GM18873 (cell line): ENCODE measurements at regions not wholly inside any gene's neighbourhood (a gene's known extent, or its start where the extent isn't known, plus 50 kb on each side); places are given as distances from the start of the nearest gene placed in this dataset.

ENCODE experiments used
- ATAC-seq: cut with Tn5 transposase; IDR thresholded peaks from one replicate; pipeline ENCODE4 v1.9.1; 2021; ENCODE audit warnings: mild to moderate bottlenecking, moderate library complexity, moderate number of reproducible peaks; ENCODE audit not compliant: unreplicated experiment, low FRiP score

DNA sequence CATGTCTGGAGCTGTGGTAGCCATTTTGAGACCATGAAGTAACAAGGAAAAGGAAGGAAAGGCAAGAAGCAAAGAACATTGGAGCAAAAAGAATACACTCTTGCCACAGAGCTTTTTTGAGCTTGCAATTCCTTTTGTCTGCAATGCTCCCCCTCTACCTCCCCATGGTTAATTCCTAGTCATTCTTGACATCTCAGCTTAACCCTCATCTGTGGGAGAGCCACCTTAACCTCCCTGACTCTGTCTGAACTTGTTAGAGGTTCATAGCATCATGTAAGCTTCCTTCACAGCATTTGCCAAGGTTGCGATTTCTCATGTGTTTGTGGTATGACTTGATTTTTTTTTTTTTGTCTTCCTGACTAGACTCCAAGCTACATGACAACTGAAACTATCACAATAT, 564.1 kb upstream of the PLXNA2 start:
- no peak for ATAC-seq

DNA sequence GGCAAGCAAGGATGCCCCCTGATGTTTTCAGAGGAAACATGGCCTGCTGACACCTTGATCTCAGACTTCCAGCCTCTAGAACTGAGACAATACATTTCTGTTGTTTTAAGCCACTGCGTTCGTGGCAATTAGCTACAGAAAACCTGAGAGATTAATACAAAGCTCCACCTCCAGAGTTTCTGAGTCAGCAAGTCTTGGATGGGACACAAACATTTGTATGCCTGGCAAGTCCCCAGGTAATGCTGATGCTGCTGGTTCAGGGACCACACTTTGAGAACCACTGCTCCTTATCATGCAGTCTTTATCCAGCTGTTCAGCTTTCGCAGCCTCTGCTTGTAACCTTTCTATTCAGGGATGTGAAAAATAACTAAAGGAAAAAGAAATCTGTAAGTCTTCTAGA, 565.7 kb upstream of the PLXNA2 start:
- ATAC-seq, result no peak

DNA sequence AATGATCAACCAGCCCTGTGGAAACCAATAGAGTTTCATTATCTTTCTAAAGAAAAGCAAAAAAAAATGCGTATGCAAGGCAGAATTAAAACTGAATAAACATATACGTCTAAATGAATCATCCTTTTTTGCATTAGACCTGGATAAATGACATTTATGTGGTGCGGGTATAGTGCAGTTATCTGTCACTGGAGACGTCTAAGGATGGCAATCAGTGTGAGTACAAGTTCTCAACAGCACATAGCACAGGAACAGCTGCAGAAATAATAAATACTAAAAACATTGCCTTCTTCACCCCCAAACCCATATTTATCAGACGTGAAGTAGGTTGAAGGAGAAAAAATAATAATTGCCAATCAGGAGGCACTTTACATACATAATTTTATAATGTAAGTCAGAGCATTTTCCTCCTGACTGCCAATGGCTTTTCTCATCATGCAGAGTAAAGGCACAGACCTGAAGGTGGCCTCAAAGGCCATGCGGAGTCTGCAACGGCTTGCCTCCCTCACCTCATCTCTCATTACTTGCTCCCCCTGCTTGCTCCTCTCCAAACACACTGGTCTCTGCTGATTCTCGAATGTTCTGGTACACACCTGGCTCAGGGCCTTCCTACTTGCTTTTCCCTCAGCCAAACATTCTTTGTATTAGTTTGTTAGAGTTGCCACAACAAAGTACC, 574.7 kb upstream of the PLXNA2 start:
- ATAC-seq, result no peak

DNA sequence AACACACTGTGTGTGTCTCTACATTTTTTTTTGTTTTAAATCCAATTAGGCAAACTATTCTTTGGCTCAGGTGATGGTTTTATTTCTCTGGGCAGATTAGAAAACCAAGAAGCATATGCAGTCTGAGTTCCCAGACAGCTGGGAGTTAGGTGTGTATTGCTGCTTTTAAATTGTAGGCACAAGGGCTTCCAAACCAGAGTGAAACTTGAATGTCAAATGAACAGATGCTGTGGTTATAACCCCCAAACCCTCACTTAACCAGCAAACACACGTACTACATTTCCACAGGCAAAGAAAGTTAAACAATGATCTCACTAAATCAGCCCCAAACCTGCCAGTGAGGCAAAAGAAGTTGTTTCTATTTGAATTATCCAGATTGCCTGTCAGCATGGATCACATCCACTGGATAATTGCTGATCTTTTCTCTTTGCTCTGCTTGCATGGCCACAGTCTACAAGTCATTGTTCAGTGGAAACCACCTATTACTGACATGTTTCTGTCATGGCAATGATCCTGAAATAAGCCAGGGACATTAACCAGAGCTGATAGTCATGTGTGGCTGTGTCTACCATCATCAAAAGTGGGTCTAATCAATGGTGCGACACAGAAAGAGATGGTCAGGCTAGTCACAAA, 576.5 kb upstream of the PLXNA2 start:
- no peak for ATAC-seq

DNA sequence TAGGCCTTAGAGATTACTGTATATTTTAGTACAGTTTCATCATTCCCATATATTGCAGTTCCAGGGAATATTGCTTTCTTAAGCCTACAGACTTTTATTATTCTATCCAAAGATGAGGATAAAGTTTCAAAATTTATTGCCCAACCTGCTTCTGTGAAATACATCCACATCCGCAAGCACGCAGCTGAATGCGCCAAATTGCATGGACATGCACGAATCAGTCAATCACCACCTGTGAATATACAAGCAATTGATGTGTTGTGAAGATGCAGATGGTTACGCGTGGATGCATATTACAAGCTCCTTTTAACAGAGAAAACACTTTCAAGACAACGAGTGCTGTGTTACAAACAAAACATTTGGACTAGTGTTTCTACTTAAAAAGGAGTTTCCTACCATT, 577.8 kb upstream of the PLXNA2 start:
- ATAC-seq, result no peak

DNA sequence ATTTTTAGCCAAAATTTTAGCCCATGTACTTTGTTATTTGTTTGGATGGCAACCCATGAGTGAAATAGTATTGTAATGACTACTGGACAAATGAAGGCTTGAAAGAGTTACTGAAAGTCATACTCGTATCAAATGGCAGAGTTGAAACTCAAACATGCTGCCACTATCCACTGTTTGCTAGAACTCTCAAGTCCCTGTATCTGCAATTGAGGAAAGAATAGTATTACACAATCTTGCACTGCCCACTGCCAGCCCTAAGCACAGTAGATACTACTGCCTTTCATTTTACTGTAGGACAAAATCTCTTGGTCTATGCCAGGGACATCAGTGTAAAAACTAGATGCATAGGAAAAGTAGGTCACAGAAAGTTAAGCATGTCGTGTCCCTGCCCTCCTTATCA, 581.1 kb upstream of the PLXNA2 start:
- ATAC-seq, result no peak

DNA sequence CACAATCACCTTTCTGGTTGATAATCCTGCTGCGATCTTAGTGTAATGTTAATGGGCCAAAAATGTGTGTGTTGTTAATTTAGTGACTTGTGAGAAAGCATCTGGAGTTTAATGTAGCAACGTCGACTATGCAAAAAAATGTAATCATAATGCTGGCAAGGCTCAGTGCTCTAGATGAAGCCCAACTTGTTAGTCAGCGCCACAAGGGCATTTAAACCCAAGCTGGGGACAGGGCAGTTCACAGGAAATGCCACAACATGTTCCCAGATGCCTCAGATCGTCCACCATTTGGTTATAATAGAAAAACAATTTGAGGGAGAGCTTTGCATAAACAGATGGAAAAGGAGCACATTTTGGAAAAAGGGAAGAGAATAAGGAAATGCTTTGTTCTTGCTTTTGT, 585.4 kb upstream of the PLXNA2 start:
- no peak for ATAC-seq

DNA sequence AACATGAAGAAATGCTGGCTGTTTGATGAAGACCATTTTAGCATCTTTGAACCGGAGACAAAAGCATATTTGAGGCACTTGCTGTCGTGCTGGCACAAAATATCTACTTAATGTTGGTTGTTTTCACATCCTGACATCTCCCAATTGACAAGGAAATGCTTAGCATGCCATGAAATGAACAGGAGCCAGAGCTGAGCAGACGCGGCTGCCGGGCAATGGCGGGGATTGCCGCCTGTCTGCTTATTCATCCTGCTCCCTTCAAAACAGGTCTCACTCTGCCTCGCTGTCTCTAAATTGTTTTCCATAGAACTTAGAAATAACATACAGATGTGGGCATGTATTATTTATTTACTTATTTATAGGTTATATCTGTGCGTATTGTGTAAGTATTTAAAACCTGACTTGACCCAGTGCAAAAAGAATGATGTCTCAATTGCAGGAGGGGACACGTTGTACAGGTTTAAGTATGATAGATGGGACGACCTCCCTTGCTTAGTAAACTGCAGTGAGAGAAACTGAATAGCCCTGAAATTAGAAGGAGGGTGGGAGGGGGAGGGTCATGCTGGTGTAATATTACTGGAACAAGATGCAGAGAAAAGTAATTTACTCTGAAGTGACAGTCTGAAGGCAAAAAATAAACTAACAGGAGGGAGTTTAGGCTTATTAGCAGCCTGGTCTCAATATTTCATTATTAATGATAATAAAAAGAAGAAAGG, 590.4 kb upstream of the PLXNA2 start:
- ATAC-seq, result no peak

DNA sequence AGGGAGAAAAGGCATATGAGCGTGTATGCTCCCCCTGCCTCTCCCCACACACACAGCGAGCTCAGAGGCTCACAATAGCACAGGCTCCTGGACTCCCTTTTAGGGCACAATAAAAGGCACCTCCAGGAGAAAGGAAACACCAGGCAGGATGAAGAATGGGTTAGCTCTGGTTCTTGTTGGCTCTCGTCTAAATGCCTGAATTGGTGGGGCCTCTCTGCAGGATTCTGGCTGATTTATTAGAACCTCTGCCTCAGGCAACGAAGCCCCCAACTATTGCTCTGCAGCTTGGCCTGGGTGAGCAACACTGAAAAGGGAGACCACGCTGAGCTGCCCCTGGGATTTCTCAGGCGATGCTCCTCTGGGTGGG, 590.9 kb upstream of the PLXNA2 start:
- no peak for ATAC-seq

DNA sequence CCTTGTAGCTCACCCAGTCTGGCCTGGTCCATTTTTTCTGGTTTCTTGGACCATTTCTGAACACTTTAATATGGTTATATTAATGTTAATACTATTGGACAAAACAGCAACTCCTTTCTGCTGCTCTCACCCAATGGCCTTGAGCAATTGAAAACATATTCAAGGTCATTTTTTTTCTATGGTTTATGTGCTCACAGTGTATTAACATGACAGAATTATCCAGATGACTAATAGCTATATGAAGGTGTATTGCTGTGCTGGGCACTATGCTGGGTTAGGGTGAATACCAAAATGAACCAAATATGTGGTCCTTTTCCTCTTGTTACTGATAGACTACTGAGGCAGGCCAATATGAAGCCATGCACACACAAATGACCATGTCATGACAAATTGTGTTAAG, 591.6 kb upstream of the PLXNA2 start:
- ATAC-seq, result no peak

DNA sequence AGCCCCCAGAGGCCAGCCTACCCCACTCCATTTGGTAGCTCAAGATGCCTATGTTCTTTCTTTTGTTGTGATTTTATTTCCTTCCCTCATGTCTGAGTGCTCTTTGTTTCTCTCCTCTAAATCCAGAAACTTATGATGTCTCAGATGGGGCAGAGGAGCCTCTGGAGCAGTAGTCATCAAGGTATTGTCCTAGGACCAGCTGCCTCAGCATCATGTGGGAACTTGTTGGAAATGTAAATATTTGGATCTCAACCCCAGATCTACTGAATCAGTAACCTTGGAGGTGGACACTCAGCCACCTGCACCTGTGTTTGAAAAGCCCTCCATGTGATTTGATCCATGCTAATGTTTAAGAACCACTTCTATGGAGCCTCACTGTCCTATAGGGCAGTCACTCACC, 593.1 kb upstream of the PLXNA2 start:
- no peak for ATAC-seq

DNA sequence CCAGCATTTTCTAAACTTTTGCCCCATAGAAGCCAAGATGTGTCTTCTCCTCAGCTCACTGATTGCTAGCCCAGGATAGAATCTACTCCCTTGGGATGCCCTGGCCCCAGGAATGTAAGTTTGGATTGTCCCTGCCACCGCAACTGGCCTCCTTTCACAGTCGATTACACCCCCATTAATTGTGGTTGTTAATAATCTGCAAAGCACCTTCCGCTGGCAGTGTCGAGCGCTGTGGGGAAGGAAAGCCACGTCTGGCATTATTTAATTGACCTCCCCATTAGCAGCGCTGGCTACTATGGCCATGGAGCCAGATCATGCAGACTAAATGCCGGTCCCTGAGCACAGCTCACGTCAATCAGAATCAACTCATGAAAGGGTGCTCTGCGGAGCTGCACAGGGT, 597.3 kb upstream of the PLXNA2 start:
- ATAC-seq, result no peak

DNA sequence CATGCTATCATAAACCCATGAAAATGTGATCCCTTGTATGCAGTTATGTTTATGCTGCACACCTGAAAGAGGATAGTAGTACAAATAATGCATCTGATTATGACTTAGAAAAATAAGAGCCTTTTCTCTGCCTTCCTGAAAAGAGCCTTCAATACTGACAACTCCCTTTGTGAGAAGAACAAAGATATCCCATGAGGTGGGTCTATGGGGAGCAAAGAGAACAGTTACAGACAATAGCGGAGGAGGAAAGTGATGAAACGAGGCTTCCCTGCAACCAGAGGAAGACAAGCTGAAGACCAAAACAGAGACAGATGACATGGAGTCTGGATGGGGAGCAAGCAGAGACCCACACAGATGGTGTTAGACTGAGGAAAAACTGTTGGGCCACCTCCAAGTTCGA, 598.3 kb upstream of the PLXNA2 start:
- ATAC-seq, result no peak

DNA sequence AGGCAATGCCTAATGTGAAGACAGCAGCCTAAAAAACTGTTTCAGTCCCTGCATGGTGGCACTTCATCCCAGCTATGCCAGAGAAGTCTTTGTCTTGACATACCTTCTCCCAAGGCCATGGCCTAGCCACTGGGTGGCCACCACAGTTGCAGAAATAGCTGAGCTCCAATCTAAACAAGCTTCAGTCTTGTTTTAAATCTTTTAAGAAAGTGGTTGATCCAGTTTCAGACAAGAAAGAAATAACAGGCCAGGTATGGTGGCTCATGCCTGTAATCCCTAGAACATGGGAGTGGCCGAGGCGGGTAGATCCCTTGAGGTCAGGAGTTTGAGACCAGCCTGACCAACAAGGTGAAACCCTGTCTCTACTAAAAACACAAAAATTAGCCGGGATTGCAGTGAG, 600.0 kb upstream of the PLXNA2 start:
- no peak for ATAC-seq

DNA sequence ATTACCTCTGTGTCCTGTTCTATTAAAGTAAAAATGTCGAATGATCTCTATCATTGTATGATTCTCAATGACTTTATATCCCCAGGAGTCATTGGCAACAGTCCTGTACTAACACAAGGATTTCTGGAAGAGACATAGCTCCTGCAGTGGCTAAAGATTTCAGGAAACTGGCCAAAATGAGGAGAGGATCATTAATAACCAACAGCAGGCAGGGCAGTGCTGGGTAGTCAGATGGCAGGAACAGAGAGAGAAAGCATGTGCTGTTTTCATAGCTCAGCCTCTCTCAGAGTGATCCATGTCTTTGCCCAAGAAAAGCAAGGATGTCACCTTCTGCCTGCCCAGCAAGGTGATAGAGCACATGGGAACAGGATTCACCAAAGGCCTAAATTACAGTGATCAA, 604.7 kb upstream of the PLXNA2 start:
- no peak for ATAC-seq

DNA sequence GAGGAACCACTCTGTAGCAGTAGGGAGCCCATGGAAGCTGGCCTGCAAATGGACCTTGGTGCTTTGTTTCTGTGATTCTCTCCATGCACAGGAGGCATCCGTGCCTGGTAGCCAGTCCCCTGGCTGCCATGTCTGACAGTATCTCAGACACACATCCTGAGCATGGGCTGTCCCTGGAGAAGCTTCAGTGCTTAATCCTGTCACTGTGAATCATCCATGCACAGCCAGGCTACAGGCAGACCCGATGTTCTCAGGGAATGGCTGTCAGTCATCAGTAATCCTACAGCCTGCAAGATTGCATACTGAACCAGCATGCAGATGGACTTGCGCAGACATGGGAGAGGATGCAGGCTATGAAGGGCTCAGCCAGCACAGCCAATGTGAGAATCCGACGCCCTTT, 606.3 kb upstream of the PLXNA2 start:
- no peak for ATAC-seq

DNA sequence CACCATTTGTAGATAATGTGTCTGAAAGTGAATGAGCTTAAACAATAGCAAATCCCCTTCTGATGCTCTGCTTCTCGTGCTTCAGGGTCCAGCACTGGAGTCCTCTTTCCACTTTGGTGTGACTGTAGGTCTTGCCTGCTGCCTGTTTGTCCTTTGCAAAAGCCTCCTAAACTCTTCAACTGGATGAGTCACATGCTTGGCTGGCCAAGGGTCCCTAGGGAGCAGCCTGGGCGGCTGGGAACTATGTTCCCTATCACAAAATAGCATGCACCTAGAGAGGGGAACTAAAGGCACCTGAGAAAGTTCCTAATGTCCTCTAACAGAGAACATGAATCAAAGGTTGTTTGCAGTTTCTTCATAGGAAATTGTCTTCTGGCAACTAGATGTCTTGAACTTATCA, 607.2 kb upstream of the PLXNA2 start:
- ATAC-seq, result no peak

DNA sequence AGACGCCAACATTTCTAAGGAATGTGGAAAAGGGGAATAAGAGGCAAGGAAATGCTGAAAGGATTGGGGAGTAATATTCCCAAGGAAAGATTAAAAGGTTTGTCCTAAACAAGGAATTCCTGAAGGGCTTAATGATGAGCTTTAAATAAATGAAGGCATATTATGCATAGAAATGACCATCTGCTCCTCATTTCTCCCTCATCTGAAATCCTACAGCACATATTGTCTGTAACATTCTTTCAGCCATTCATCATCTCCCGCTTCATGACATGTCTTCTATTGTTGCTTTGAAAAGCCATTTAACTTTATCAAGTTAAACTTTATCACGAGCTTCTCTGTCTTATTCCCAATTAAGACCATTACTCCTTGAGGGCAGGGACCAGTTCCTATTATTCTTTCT, 608.7 kb upstream of the PLXNA2 start:
- ATAC-seq, result no peak

DNA sequence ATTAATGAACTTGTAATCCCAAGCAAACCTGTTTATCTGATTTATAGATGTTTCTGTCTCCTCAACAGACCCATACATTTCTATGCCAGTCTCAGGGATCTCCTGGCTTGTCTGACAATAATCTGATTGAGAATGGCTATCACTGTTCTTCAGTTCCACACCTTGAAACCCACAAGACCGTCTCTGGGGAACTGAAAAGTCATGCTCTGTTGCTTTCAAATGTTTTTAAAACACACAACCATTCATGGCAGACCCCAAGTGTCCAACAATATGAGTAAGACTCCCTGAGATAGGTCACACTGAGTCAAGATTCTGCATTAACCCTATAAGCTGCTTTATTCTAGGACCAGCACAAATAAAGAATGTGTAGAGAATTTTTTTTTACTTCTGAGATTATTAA, 611.2 kb upstream of the PLXNA2 start:
- peak; percentile 80 for ATAC-seq

DNA sequence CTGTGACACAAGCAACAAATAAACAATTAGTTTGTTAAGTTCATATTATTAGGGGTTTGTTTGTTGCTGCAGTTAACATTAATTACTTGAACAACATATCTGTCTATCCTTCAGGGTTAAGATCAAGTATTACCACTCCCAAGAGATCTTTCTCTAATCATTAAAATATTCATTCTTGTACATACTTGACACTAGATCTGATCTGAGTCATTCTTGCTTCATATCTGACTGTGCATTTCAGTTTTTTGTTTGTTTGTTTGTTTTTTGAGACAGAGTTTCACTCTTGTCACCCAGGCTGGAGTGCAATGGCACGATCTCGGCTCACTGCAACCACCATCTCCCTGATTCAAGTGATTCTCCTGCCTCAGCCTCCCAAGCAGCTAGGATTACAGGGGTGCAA, 613.3 kb upstream of the PLXNA2 start:
- ATAC-seq, result no peak

DNA sequence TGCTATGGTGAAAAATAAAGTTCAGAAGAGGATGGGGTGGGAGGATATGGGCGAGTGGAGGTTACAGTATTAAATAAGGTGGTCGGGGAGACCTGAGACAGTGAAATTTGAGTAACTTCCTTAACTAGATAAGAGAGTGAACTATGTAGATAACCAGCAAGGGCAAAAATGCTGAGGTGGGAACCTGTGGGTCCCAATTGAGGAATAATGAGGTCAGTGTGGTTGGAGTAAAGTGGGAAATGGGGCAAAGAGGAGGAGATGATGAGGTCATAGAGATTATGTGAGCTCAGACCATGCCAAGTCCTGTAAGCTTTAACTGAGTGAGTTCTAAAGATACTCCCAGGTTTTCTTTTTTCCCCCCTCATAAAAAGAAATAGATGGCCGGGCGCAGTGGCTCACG, 614.6 kb upstream of the PLXNA2 start:
- ATAC-seq, result no peak

DNA sequence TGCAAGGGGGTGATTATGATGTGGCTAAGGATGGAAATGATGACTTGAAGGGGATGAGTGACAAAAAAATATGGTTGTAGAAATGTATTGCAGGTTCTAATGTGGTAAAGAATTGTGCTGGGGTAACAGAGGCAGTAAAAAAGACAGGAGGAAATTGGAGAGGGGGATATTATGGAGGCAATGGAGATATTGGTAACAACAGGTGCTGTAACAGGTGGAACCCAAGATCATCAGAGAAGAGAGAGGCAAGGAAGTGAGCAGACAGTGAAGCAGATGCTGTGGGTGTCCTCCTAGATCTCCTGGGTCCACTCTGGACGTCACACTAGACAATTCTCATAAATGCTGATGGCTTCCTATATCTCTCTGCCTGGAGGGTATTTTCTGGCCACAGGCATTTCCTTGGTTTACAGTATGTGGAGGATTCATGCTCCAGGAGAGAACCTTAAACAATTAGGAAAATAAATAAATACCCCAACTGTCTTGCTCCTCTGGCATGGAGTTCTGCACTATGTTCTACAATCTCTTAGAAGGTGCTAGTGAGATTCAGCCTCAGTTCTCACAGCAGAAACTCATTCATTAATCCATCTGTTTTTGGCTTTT, 620.3 kb upstream of the PLXNA2 start:
- ATAC-seq, result no peak
